ENCODE measurements at regions not wholly inside any gene's neighbourhood (a gene's known extent, or its start where the extent isn't known, plus 50 kb on each side); places are given as distances from the start of the nearest gene placed in this dataset.

DNA sequence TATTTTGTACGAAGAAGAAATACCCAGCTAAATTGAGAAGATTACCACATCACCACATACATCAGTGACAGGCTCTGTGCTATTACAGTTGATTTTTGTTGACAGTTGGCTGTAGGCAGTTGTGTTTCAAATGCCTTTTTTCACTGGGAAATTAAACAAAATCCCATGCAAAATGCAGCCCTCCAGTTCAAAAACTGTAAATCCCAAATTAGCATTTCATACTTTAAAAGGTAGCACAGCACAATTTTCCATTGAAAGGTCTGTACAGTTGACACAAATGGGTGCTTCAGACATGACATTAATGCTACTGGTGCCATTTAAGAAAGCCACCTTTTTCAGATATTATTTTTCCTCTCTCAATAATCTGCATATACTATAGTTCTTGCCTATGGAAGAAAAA, 807.2 kb downstream of the BCL11A start:
- no peak for TF ChIP-seq POLR2AphosphoS5 (IDR thresholded peaks at IDR 0.05)
- no peak for TF ChIP-seq CTCF (IDR thresholded peaks at IDR 0.05)
- TF ChIP-seq POLR2A (IDR thresholded peaks at IDR 0.05) = no peak
